ENCODE measurements at regions not wholly inside any gene's neighbourhood (a gene's known extent, or its start where the extent isn't known, plus 50 kb on each side); places are given as distances from the start of the nearest gene placed in this dataset.

- H3K4me3 ChIP-seq (ENCODE audit: low read length, poor library complexity, severe bottlenecking): no peak overlapping the region
- TF ChIP-seq CTCF (conservative IDR thresholded peaks at IDR 0.05; ENCODE audit: low read length) (no peak), EZH2phosphoT487 (IDR thresholded peaks at IDR 0.05; ENCODE audit: borderline replicate concordance) (no peak)
- peak overlapping the region; percentile 62 for H3K4me2 ChIP-seq (ENCODE audit: low read depth, low read length, poor library complexity, severe bottlenecking)
- no peaks in the 10 kb centered on the region for H3K9me3 ChIP-seq (ENCODE audit: insufficient read depth, low read depth, low read length)
- H3K36me3 ChIP-seq (ENCODE audit: insufficient read depth, low read length): no peaks in the 10 kb centered on the region
- H3K9me2 ChIP-seq (replicated peaks; ENCODE audit: low read depth, low read length): no peaks in the 10 kb centered on the region
- no peaks in the 10 kb centered on the region for H4K20me1 ChIP-seq (ENCODE audit: insufficient read depth, low read length, poor library complexity, severe bottlenecking)
- no peaks in the 10 kb centered on the region for H3K79me2 ChIP-seq (ENCODE audit: insufficient read depth, low read length)
- no peaks in the 10 kb centered on the region for H3F3A ChIP-seq (ENCODE audit: low read depth)
- H3K27me3 ChIP-seq (ENCODE audit: insufficient read depth, low read length, poor library complexity, severe bottlenecking): no peaks in the 10 kb centered on the region
- peak overlapping the region; percentile 15 for H3K9ac ChIP-seq (ENCODE audit: low read depth, low read length, poor library complexity, severe bottlenecking)
- H2AFZ ChIP-seq (ENCODE audit: low read length): peak overlapping the region; percentile 93
- H3K4me1 ChIP-seq (ENCODE audit: insufficient read depth, low read length, poor library complexity, severe bottlenecking): peaks cover 18% of the 10 kb centered on the region
These were observed 60.1 kb upstream of the ATP8A1 start for GRCh38 chr4:42716996-42717395.

- Histone ChIP-seq H3K4me1 (ENCODE audit: insufficient read depth, low read length, poor library complexity, severe bottlenecking) (peaks cover 18% of the 10 kb centered on the region), H3F3A (ENCODE audit: low read depth) (no peaks in the 10 kb centered on the region), H3K27me3 (ENCODE audit: insufficient read depth, low read length, poor library complexity, severe bottlenecking) (no peaks in the 10 kb centered on the region), H2AFZ (ENCODE audit: low read length) (peak overlapping the region; percentile 93; the same call in 1 of the 2 replicates), H3K79me2 (ENCODE audit: insufficient read depth, low read length) (no peaks in the 10 kb centered on the region), H3K9ac (ENCODE audit: low read depth, low read length, poor library complexity, severe bottlenecking) (peak overlapping the region; percentile 15), H3K4me3 (ENCODE audit: low read length, poor library complexity, severe bottlenecking) (no peak overlapping the region), H3K9me3 (ENCODE audit: insufficient read depth, low read depth, low read length) (no peaks in the 10 kb centered on the region), H3K9me2 (replicated peaks; ENCODE audit: low read depth, low read length) (no peaks in the 10 kb centered on the region), H3K4me2 (ENCODE audit: low read depth, low read length, poor library complexity, severe bottlenecking) (no peak overlapping the region), H4K20me1 (ENCODE audit: insufficient read depth, low read length, poor library complexity, severe bottlenecking) (no peaks in the 10 kb centered on the region), H3K36me3 (ENCODE audit: insufficient read depth, low read length) (no peaks in the 10 kb centered on the region)
- TF ChIP-seq EZH2phosphoT487 (IDR thresholded peaks at IDR 0.05; ENCODE audit: borderline replicate concordance): no peak
- TF ChIP-seq CTCF (conservative IDR thresholded peaks at IDR 0.05; ENCODE audit: low read length): no peak
These were observed 59.0 kb upstream of the ATP8A1 start for GRCh38 chr4:42715807-42716482.

- Histone ChIP-seq H4K20me1 (ENCODE audit: insufficient read depth, low read length, poor library complexity, severe bottlenecking) (no peaks in the 10 kb centered on the region), H3K4me1 (ENCODE audit: insufficient read depth, low read length, poor library complexity, severe bottlenecking) (peaks cover 12% of the 10 kb centered on the region), H3K4me3 (ENCODE audit: low read length, poor library complexity, severe bottlenecking) (no peak overlapping the region), H2AFZ (ENCODE audit: low read length) (no peak overlapping the region), H3F3A (ENCODE audit: low read depth) (no peaks in the 10 kb centered on the region), H3K9me3 (ENCODE audit: insufficient read depth, low read depth, low read length) (no peaks in the 10 kb centered on the region), H3K9ac (ENCODE audit: low read depth, low read length, poor library complexity, severe bottlenecking) (no peak overlapping the region), H3K27me3 (ENCODE audit: insufficient read depth, low read length, poor library complexity, severe bottlenecking) (no peaks in the 10 kb centered on the region), H3K4me2 (ENCODE audit: low read depth, low read length, poor library complexity, severe bottlenecking) (no peak overlapping the region), H3K9me2 (replicated peaks; ENCODE audit: low read depth, low read length) (no peaks in the 10 kb centered on the region), H3K36me3 (ENCODE audit: insufficient read depth, low read length) (no peaks in the 10 kb centered on the region), H3K79me2 (ENCODE audit: insufficient read depth, low read length) (no peaks in the 10 kb centered on the region)
- no peak for TF ChIP-seq CTCF (conservative IDR thresholded peaks at IDR 0.05; ENCODE audit: low read length)
These were observed 56.5 kb upstream of the ATP8A1 start for GRCh38 chr4:42713391-42713790.
